Skin epidermis (tissue), 12 donors: ENCODE measurements at regions not wholly inside any gene's neighbourhood (a gene's known extent, or its start where the extent isn't known, plus 50 kb on each side); places are given as distances from the start of the nearest gene placed in this dataset.

ENCODE experiments used
- H3K27ac ChIP-seq, 21 experiments: fragments of 200-600 bp; sonication (generic) in 11 of 21; one replicate each; pipeline ENCODE4 v1.5.0; 2020; ENCODE audit warnings: mild to moderate bottlenecking in 3 of 21, inconsistent platforms in 2 of 21, moderate library complexity in 2 of 21
- H3K4me3 ChIP-seq, 7 experiments: fragments of 200-600 bp; sonication (generic) in 2 of 7; one replicate each; pipeline ENCODE4 v1.5.0; 2020; ENCODE audit warnings: inconsistent platforms in 2 of 7, mild to moderate bottlenecking in 2 of 7, moderate library complexity in 1 of 7

DNA sequence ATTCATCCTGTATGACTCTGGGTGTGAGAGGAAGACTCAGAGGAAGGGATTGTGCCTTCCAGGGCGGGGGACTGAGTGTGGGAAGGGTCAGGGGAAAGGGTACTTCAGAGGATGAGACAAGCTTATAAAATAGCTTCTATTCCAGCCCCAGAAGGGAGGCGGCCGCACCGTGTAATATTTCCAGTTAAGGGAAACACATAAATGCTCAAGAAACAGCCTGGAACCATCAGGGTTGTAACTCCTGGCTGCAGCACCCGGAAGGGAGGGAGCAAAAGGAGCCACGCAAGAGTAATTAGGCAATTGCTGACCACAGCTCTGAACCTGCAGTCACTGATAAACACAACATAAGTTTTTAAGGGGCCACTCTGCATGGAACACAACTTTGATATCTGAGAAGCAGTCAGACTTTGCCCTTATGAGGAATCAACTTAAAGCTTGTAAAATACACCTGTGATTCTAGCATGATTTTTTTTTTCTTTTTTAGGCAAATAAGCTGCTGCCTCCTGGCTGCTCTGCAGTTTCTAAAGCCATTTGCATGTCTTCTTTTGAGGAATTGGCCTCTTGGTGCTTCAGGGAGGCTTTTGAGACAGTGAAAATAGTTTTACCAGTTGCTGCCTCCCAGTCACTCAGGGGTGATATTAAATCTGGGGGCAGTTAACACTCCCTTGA lies 382.7 kb downstream of the ENC1 start:
- Histone ChIP-seq H3K27ac (peak overlapping the region in 4 of 21 experiments; percentile 5 to 53 (median 31)), H3K4me3 (no peak overlapping the region)

- peak overlapping the region in 3 of 21 experiments; percentile 23 to 53 (median 39) for H3K27ac ChIP-seq
- H3K4me3 ChIP-seq, result no peak overlapping the region
Measured at GRCh38 chr5:74257060-74257527, 383.4 kb downstream of the ENC1 start.

- no peak overlapping the region for H3K4me3 ChIP-seq
- H3K27ac ChIP-seq, result no peak overlapping the region
Measured at GRCh38 chr5:74255692-74256392, 384.7 kb downstream of the ENC1 start.

GRCh38 chr5:74254257-74254656 lies 386.3 kb downstream of the ENC1 start:
- no peak overlapping the region for H3K4me3 ChIP-seq
- no peak overlapping the region for H3K27ac ChIP-seq

GRCh38 chr5:74252044-74252443 lies 388.5 kb downstream of the ENC1 start:
- H3K4me3 ChIP-seq, result no peak overlapping the region
- peak overlapping the region in 12 of 21 experiments; percentile 2 to 77 (median 30) for H3K27ac ChIP-seq

DNA sequence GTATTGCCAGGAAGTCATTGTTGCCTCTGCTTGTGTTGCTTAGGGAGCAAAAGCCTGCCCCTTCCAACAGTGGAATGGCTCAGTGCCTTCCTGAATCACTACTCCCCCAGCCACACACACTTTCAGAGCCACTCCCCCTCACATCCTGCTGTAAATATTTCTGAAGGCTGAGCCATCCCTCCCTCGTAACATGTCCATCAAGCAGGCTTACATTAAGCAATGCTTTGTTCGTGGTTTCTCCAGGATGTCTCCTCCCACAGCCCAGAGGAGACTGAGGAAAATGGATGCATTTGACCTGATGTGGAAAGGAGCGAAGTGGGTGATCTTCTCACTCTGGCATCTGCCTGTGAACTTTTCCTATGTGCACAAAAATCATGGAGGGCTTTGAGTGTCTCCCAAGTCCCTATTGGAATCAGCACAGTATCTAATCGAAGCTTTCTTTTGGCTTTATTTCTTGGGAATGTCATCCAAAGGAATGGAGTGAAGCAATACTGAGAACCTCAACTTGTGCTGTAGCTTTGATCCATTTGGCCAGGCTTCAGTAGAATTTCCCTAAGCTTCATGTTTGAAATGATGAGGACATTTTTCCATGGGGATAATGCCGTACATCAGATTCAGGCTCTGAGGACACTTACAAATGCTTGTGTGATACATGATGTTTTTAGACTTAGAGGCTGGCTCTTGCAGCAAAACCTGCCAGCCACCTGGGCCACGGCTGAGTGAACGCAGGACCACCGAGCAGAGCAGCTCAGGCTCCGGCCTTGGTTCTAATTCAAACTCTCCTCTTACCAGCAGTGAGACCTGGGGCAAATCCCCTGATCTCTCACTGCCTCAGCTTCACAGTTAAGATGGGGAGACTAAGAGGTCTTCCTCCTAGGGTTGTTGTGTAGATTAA lies 389.1 kb downstream of the ENC1 start:
- Histone ChIP-seq H3K4me3 (no peak overlapping the region), H3K27ac (peak overlapping the region in 19 of 21 experiments; percentile 2 to 77 (median 44))

GRCh38 chr5:74250304-74251102 lies 390.0 kb downstream of the ENC1 start:
- peak overlapping the region in 15 of 21 experiments; percentile 10 to 77 (median 44) for H3K27ac ChIP-seq
- H3K4me3 ChIP-seq, result no peak overlapping the region

DNA sequence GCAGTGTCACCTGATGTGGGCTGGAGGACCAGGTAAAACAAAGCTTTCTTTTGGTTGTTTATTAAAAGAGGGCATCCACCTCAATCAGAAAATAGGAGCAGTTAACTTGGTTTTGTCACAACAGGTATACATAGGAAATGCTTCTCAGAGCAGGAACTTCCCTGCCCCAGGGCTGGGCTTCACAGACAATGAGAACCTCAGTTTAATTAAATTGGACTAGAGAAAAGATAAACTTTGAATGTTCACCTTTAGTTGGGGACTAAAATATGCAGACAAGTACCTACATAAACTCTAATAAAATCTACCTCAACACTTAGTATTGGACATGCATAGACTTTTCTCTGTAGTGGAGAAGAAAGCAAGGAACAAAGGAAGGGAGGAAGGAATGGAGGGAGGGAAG lies 392.0 kb downstream of the ENC1 start:
- H3K27ac ChIP-seq, result peak overlapping the region in 1 of 21 experiments; percentile 18

DNA sequence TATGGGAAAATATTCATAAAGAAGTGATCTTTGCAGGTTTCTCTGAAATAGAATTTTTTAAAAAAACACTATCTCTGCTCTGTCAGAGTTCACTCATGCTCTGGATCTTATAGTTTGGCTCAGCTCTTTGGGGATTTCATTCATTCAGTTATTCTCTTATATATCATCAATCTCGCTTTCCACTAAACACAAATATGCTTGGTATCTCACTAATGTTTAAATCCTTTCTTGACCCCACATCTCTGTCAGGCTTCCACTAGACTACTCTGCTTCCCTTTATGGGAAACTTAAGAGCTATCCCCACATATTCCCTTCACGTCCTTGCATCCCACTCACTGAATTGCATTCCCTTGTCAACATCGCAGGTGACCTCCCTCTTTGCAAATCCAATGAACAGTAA lies 396.1 kb downstream of the ENC1 start:
- Histone ChIP-seq H3K4me3 (no peak overlapping the region), H3K27ac (no peak overlapping the region)

More for the DNA sequence above, 392.0 kb downstream of the ENC1 start:
- no peak overlapping the region for H3K4me3 ChIP-seq

- Histone ChIP-seq H3K4me3 (no peak overlapping the region), H3K27ac (no peak overlapping the region)
Measured at GRCh38 chr5:74243634-74244033, 396.9 kb downstream of the ENC1 start.

- Histone ChIP-seq H3K27ac (peak overlapping the region in 2 of 21 experiments; percentile 38 to 43), H3K4me3 (no peak overlapping the region)
Measured at GRCh38 chr5:74242516-74242915, 398.0 kb downstream of the ENC1 start.

GRCh38 chr5:74241751-74242140 lies 398.8 kb downstream of the ENC1 start:
- peak overlapping the region in 10 of 21 experiments; percentile 9 to 65 (median 37) for H3K27ac ChIP-seq

GRCh38 chr5:74240783-74241750 lies 399.5 kb downstream of the ENC1 start:
- peak overlapping the region in 12 of 21 experiments; percentile 9 to 78 (median 37) for H3K27ac ChIP-seq
- no peak overlapping the region for H3K4me3 ChIP-seq

More at GRCh38 chr5:74241751-74242140, 398.8 kb downstream of the ENC1 start:
- H3K4me3 ChIP-seq, result no peak overlapping the region

DNA sequence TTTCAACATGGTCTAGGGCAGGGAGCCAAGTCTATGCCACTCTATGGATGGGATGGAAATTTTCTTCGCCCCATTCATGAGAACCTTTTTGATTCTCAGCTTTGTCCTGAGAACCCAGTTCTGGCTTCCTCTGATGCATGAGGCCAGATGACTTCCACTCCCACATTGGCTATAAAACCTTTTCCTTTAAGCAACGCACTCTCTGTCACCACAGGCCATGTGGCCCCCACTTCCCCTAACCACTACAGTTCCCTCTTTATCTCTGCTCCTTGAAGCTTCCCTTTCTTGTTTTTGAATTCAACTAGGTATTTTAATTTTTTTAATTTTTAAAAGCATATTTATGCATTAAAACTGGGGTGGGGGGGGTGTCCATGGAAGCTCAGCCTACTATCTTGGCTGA lies 401.3 kb downstream of the ENC1 start:
- no peak overlapping the region for H3K4me3 ChIP-seq
- H3K27ac ChIP-seq, result no peak overlapping the region

DNA sequence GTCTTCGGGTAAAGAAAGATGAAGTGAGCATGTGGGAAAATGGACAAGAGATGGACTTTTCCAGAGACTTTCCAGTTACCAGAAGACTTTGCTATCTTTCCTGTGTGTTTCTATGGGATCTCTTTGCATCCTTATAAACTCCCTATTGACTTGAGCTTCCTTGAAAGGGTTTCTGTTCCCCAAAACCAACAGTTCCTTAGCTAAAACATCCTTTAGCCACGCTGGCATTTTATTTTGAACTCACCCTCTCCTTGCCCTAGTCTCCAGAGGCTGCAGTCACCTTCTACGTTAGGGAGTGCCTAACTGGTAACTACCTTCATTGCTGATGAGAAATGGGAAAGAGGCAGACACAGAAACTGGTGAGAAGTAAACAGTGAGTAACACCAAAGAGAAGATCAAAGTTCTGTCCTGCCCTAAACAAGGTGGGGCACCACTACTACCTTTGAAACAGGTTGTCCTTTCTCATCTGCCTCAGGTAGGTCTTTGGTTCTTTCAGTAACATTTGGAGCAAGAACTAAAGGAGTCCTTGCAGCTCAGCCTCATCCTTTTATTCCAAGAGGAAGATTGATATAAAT lies 402.9 kb downstream of the ENC1 start:
- Histone ChIP-seq H3K27ac (no peak overlapping the region), H3K4me3 (no peak overlapping the region)

DNA sequence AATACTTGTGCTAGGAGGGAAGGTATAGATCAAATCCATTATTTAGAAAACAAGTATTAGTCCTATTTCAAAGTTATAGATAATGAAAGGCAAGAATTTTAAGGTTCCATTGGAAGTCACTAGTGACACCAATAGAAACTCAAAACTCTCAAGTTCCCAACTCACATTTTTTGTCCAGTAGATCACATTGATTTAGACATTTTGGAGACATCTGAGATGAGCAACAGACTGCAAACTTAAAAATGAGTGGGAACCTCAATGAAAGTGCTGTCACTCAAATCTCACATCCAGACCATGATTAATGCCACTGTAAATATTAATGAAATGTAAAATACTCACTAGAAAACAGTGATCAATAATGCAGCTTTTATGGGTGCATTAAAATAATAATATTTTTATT lies 405.0 kb downstream of the ENC1 start:
- Histone ChIP-seq H3K27ac (no peak overlapping the region), H3K4me3 (no peak overlapping the region)

GRCh38 chr5:74233571-74233970 lies 407.0 kb downstream of the ENC1 start:
- H3K27ac ChIP-seq, result peak overlapping the region in 3 of 21 experiments; percentile 33 to 53 (median 37)
- H3K4me3 ChIP-seq, result no peak overlapping the region

GRCh38 chr5:74233091-74233490 lies 407.4 kb downstream of the ENC1 start:
- Histone ChIP-seq H3K4me3 (no peak overlapping the region), H3K27ac (peak overlapping the region in 6 of 21 experiments; percentile 20 to 53 (median 36))
